Rectal smooth muscle tissue (tissue), 1 donor: ENCODE measurements at regions not wholly inside any gene's neighbourhood (a gene's known extent, or its start where the extent isn't known, plus 50 kb on each side); places are given as distances from the start of the nearest gene placed in this dataset.

Experiments used
- H3K27ac ChIP-seq: one replicate; pipeline ENCODE4 v1.7.0; 2013; ENCODE audit warnings: low read depth, low read length, inconsistent platforms
- H3K27me3 ChIP-seq: one replicate; pipeline ENCODE4 v1.7.0; 2013; ENCODE audit warnings: low read length; ENCODE audit not compliant: control insufficient read depth, insufficient read depth
- H3K36me3 ChIP-seq: one replicate; pipeline ENCODE4 v1.7.0; 2013; ENCODE audit warnings: low read length; ENCODE audit not compliant: control insufficient read depth, insufficient read depth
- H3K4me1 ChIP-seq: one replicate; pipeline ENCODE4 v1.7.0; 2013; ENCODE audit warnings: low read length; ENCODE audit not compliant: control insufficient read depth, insufficient read depth
- H3K4me3 ChIP-seq: one replicate; pipeline ENCODE4 v1.7.0; 2013; ENCODE audit warnings: low read length
- H3K9ac ChIP-seq: one replicate; pipeline ENCODE4 v1.7.0; 2013; ENCODE audit warnings: low read length

DNA sequence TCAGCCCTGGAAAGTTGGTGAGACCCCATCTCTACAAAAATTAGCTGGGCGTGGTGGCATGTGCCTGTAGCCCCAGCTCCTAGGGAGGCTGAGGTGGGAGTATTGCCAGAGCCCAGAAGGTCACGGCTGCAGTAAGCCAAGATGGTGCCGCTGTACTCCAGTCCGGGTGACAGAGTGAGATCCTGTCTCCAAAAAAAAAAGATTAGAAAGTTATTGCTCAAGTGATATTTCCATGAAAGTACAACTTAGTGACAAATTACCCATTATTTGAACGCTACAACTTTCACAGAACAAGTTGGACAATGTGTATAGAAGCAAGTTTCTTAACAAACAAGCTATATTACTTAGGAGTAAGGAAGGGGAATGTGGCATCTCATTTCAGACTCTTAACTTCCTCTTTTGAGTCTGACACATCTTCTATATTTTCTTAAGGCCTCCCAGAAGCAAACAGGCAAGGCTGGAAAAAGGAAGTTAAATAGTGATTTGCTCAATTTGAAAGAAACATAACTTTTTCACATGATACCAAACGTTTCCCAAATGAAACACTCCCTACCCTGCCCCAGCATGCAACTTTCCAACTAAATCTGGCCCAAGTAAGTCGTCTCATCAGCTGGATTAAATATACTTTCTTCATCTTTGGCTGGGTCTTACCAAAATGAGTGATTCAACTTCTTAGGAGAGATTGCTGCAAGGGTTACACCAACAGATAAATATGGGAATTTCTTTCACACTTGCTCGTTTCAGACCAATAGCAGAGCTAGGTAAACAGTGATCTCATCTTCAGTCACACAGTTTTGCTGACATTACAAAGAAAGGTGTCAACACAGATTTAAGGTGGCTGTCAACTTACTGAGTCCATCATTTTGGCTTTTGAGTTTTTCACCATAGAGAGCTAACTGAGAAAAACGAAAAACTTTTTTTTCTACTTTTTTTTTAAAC is 66.3 kb upstream of the KLF6 start:
- no peaks in the 10 kb centered on the region for H3K36me3 ChIP-seq
- peaks cover 26% of the 10 kb centered on the region for H3K4me1 ChIP-seq
- no peaks in the 10 kb centered on the region for H3K27me3 ChIP-seq
- no peak overlapping the region for H3K4me3 ChIP-seq
- no peak overlapping the region for H3K9ac ChIP-seq
- H3K27ac ChIP-seq = peak overlapping the region; percentile 94

DNA sequence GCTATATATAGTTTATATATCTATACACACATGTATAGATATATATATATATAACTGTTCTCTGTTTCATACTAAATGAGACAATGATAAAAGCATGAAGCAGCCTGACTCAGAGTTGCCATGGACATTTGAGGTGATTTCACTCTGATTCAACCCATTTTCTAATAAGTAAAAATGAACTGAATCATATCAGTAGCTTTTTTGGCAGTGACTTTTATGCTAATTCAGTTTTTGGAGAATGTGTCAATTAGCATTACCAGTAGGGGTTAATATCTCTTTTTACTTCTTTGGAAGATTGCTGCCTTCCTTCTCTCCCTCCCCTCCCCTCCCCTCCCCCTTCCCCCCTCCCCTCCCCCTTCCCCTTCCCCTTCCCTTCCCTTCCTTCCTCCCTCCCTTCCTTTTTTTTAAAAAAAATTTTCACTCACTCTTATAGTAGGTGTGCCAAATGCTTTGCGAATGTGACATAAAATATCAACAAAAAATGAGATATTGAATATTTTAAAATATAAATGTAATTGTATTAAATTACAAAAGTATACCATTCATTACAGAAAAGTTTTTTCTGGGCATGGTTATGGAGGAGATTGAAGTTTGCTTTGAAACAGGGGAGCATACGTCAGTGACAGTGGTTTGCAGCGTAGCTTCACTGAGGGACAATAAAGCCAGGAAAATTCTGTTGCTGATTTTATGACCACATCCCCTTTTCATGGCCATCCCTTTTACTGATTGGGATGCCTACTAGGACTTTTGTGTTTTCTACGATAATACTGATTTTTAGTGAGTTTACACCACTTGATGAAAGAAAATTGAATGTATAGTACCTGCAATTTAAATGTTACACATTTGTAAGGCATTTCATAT is 64.0 kb upstream of the KLF6 start:
- Histone ChIP-seq H3K4me3 (no peak overlapping the region), H3K36me3 (no peaks in the 10 kb centered on the region), H3K9ac (no peak overlapping the region), H3K4me1 (peaks cover 23% of the 10 kb centered on the region), H3K27me3 (no peaks in the 10 kb centered on the region), H3K27ac (no peak overlapping the region)

DNA sequence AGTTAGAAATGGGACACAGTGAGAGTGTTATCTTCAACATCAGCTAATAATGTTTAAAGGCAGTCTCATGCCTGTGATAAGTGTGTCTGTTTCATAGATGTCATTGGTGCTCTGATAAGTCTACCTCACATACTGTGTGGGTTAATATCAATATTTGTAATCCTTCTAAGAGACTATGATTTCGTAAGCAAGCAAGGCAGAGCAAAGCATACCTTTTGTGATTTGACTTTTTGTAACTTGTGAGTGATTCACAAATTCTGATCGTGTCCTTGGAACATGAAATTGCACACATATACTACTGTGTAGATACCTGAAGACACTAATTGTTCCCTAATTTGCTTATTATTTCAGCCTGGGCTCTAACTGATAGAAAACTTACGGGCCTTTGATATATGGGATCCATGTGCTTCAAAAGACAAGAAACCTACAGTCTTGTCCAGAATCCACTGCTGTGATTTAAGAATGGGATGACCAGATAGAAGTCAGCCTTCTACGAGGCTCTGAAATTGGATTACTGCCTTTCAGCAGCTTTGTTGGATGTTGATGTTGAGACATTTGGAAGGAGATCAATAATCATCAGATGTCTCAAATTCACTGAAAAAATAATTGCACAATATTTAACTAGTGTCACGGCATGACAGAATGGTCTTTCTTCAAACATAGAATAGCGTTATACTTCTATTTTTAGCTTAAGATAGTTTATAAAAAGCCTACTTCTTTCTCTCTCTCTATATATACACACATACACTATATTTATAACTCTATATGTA is 63.2 kb upstream of the KLF6 start:
- H3K4me3 ChIP-seq = no peak overlapping the region
- H3K9ac ChIP-seq = no peak overlapping the region
- peaks cover 15% of the 10 kb centered on the region for H3K4me1 ChIP-seq
- no peak overlapping the region for H3K27ac ChIP-seq
- no peaks in the 10 kb centered on the region for H3K27me3 ChIP-seq
- H3K36me3 ChIP-seq = no peaks in the 10 kb centered on the region

DNA sequence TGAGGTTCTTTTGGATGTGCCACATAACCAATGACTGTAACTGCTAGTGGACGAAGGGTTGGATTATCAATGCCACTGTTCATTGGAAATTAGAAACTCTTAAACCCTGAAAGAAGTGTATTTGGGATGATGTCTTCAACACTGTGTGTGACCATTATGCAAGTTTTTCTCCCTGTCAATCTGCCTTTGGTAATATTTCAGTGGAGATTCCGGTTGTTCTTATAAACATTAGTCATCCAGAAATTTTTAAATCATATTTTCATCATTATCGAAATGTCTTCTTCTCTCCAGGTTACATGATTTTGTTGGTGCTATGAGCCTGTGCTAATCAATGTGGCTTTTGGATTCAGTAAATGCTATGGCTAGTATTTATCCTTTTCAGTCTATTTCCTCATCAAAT is 61.7 kb upstream of the KLF6 start:
- Histone ChIP-seq H3K27me3 (no peaks in the 10 kb centered on the region), H3K9ac (no peak overlapping the region), H3K4me1 (peaks cover 3% of the 10 kb centered on the region), H3K36me3 (no peaks in the 10 kb centered on the region), H3K4me3 (no peak overlapping the region), H3K27ac (no peak overlapping the region)

DNA sequence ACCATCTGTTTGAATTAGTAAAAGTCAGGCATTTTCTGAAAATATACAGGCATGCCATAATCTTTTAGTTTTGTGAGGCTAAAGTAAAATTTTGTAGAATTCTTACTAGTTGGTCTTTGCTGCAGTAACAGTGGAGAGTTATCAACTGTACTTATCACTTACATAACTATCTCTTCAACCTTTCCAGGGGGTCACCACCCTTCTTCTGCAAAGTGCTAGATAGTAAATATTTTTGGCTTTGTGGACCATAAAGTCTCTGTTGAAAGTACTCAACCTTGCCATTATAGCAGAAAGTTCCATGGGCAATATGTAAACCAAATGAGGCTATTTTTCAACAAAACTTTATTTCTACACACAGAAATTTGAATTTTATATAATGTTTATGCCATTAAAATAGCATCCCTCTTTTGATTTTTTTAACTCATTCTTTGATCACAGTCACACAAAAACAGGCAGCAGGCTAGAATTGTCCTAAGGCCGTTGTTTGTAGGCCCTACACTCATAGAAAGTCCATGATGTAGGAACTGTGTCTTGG is 59.5 kb upstream of the KLF6 start:
- H3K4me3 ChIP-seq = no peak overlapping the region
- no peaks in the 10 kb centered on the region for H3K4me1 ChIP-seq
- H3K27me3 ChIP-seq = no peaks in the 10 kb centered on the region
- H3K27ac ChIP-seq = no peak overlapping the region
- H3K9ac ChIP-seq = no peak overlapping the region
- H3K36me3 ChIP-seq = no peaks in the 10 kb centered on the region

DNA sequence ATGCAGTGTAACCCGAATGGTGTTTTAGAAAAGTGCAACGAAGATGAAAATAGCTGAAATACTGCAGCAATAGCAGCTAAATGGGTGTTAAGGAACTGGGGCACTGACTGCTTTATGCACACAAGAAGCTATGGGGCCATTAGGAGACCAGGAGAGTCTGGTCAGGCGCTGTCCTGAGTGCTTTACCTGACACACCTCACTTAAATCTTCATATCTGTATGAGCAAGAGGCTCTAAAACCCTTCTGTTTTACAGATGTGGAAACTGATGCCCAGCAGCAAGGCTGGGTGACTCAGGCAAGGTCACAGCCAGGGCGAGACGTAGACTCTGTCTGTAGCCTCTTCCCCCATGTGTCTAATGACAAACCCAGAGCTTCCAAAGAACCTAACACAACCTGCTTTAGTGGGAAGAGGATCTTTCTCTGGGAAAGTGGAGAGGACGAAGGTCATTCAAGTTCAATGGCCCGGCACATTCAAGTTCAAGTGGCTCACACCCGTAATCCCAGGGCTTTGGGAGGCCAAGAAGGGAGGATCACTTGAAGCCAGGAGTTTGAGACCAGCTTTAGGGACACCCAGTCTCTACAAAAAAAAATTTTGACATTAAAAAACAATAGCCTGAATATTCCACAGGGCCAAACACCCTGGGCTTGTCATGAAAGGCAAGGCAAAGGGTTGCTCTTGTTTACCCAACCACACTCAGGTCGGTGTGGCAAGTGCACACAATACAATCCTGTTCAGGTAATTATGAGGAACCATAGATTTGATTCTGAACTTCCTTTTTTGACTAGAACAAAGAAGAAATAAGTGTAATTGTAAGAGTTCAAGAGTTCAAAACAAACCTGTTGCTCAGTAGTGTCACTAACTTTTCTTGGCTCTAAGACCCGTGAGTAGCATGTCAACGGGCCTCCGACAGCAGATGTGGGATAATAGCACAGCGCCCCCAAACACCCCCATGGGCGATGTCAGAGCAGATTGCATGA is 53.7 kb upstream of the KLF6 start:
- no peaks in the 10 kb centered on the region for H3K27me3 ChIP-seq
- no peak overlapping the region for H3K4me3 ChIP-seq
- H3K4me1 ChIP-seq = no peaks in the 10 kb centered on the region
- no peaks in the 10 kb centered on the region for H3K36me3 ChIP-seq
- no peak overlapping the region for H3K9ac ChIP-seq
- no peak overlapping the region for H3K27ac ChIP-seq

DNA sequence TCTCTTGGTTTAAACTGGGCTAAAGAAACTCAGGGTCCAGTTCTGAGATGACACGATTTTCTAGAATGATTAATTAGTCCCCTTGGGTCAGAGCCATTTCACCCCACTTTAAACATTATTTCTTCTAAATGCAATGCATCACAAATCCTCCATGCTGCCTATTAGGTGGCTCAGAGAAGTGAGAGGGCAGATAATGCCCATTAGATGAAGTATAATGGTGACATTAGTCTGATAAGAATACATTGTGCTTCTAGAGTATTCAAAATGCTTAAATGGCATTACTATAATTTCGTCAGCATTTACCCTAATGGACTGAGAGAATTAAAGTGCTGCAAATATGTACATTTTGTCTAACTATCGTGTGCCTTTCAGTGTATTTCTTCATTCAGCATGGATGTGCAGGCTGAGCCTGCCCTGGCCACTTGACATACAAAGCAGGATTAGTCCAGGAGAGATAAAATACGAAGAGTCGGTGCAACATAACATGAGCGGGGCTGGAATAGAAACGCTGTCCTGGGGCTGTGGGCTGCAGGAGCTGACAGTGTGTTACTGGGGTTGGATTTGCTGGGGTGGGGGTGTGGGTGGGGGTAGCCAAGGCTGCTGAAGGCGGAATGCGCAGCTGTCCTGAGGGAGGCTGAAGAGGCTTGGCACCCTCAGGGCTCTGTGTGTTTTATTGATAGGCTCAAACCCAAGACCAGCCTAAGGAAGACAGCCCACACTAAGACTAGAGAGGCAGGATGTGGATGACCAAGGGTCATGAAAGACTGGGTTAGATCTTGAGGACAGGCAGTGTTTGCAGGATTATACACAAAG is 52.8 kb upstream of the KLF6 start:
- Histone ChIP-seq H3K4me3 (no peak overlapping the region), H3K27ac (no peak overlapping the region), H3K4me1 (no peaks in the 10 kb centered on the region), H3K36me3 (no peaks in the 10 kb centered on the region), H3K27me3 (no peaks in the 10 kb centered on the region), H3K9ac (no peak overlapping the region)

DNA sequence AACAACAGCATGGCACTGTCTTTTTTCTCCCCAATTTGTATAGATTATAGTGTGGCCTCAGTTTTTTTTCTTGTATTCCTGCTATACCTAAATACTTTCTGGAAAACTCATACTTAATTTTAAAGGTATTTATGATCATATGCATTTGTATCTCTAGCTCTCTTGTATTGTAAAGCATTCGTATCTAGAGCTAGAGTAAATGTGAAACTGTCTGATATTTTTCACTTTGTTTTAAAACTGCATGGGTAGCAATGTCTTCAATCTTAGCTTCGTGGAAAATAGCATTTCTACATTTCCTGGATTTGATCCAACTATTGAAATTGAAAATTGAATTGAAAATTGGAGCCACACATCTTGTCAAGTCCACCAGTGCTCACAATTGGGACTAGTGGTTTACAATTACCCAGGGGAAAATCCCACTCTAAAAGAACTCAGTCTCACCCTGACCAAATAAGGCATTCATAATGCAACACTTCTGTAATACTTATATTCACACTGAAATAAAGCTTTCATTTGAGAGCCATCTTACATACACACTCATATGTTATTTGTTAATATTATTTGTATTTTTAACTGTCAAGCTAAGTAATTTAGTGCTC is 51.3 kb upstream of the KLF6 start:
- no peak overlapping the region for H3K27ac ChIP-seq
- H3K36me3 ChIP-seq = no peaks in the 10 kb centered on the region
- H3K9ac ChIP-seq = no peak overlapping the region
- H3K4me1 ChIP-seq = no peaks in the 10 kb centered on the region
- H3K27me3 ChIP-seq = no peaks in the 10 kb centered on the region
- H3K4me3 ChIP-seq = no peak overlapping the region

DNA sequence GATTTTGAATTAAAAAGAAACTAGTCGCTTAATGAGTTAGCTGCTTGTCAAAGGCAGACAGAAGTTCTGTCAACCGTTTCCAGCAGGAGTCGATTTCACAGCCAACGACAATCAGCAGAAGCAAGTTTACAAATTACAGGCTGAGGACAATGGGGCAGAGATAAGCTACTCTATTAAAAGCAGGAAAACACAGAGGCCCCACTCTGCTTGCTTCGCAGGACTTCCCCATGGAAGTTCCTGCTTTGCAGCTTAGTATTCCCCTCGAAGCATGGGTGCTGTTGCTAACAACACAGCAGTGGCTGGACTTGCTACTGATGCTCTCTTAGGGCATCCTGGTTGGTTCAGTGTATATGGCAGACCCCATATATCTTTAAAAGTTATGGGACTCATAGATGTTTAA is 50.8 kb upstream of the KLF6 start:
- Histone ChIP-seq H3K4me1 (no peaks in the 10 kb centered on the region), H3K36me3 (no peaks in the 10 kb centered on the region), H3K27ac (no peak overlapping the region), H3K27me3 (no peaks in the 10 kb centered on the region), H3K9ac (no peak overlapping the region), H3K4me3 (no peak overlapping the region)

DNA sequence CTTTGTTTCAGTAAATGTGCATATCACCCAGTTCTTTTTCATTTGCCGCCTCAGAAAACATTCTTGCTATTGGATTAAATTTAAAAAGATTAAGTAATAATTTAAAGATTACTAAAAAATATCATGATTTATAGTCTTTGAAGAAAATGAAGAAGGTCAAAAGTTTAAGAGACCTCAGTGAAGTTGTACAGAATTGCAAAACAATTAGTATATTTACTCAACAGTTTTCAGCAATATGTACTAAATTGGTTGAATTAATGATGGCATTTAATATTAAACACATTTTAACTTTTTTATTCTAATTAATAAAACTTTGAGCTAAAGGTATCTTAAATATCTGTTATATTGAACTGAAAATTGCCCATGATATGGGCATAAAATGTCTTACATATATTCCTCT is 49.9 kb upstream of the KLF6 start:
- Histone ChIP-seq H3K4me1 (no peaks in the 10 kb centered on the region), H3K27me3 (no peaks in the 10 kb centered on the region), H3K36me3 (no peaks in the 10 kb centered on the region), H3K4me3 (no peak overlapping the region), H3K9ac (no peak overlapping the region), H3K27ac (no peak overlapping the region)
